Muscle layer of duodenum (tissue), 2 donors: ENCODE measurements at regions not wholly inside any gene's neighbourhood (a gene's known extent, or its start where the extent isn't known, plus 50 kb on each side); places are given as distances from the start of the nearest gene placed in this dataset.
"Not testable (repeated sequence)": the region's sequence is repeated elsewhere in the genome, so short reads cannot be mapped to it uniquely, and the experiment has no call there.

Experiments used
- H3K27ac ChIP-seq: one replicate; pipeline ENCODE4 v1.7.0; 2013; ENCODE audit warnings: mild to moderate bottlenecking, low read length
- H3K27me3 ChIP-seq: one replicate; pipeline ENCODE4 v1.7.0; 2013; ENCODE audit warnings: low read depth, mild to moderate bottlenecking, control low read depth, low read length
- H3K36me3 ChIP-seq, 2 donors: one replicate each; pipeline ENCODE4 v1.7.0; 2013; ENCODE audit warnings: low read length in 2 of 2, control low read depth in 1 of 2, mild to moderate bottlenecking in 1 of 2; ENCODE audit not compliant: insufficient read depth in 2 of 2, control insufficient read depth in 1 of 2
- H3K4me1 ChIP-seq, 2 donors: one replicate each; pipeline ENCODE4 v1.7.0; 2013; ENCODE audit warnings: low read length in 2 of 2, mild to moderate bottlenecking in 2 of 2, control low read depth in 1 of 2, moderate library complexity in 1 of 2; ENCODE audit not compliant: insufficient read depth in 2 of 2, control insufficient read depth in 1 of 2
- H3K4me3 ChIP-seq, 2 donors: one replicate each; pipeline ENCODE4 v1.7.0; 2013; ENCODE audit warnings: low read length in 2 of 2, low read depth in 1 of 2, mild to moderate bottlenecking in 1 of 2
- H3K9me3 ChIP-seq, 2 donors: one replicate each; pipeline ENCODE4 v1.7.0; 2013; ENCODE audit warnings: low read length in 2 of 2, control low read depth in 1 of 2, mild to moderate bottlenecking in 1 of 2; ENCODE audit not compliant: control insufficient read depth in 1 of 2
- donor health status: healthy.

DNA sequence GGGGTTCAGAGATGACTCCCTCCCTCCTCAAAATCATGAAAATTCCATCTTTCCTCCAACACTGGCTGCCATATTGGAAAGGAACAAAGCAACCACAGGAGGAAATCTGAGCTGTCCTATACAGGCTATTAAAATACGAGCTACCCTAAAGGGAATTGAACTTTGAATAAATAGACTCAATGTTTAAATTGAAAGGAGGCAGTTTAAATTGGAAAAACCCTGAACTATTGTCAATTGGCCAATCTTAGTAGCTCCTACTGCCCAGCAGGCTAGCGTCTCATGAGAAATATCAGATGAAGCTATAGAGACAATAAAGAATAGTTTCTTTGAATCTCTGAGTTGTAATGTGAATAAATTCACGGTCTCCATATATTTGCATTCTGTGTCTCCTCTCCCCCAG, 85.4 kb upstream of the KCNE2 start:
- H3K36me3 ChIP-seq = no peaks in the 10 kb centered on the region
- peaks cover 0 to 13% of the 10 kb centered on the region in 2 donors for H3K4me1 ChIP-seq
- H3K27ac ChIP-seq = no peak overlapping the region
- H3K27me3 ChIP-seq = no peaks in the 10 kb centered on the region
- H3K4me3 ChIP-seq = no peak overlapping the region
- H3K9me3 ChIP-seq = no peaks in the 10 kb centered on the region

DNA sequence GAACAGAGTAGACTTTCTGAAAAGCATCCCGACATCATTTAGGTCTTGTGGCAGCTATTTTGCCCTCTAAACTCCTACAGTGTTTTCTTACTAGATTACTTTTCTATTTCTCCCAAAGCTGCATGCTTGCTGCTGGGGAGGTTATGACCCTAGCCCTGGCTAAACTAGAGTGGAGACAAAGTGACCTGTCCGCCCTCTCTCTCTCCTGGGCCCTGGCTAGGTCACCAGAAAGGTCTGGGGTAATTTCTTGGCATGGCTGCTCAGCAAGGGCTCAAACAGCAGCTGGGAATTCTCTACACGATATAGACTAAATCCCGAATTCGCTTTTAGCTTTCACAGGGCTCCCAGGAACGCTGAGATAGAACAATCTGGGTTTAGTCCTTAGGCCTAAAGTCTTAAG, 84.5 kb upstream of the KCNE2 start:
- Histone ChIP-seq H3K27ac (no peak overlapping the region), H3K4me1 (peaks cover 0 to 13% of the 10 kb centered on the region in 2 donors), H3K27me3 (no peaks in the 10 kb centered on the region), H3K4me3 (no peak overlapping the region), H3K36me3 (no peaks in the 10 kb centered on the region), H3K9me3 (no peaks in the 10 kb centered on the region)

DNA sequence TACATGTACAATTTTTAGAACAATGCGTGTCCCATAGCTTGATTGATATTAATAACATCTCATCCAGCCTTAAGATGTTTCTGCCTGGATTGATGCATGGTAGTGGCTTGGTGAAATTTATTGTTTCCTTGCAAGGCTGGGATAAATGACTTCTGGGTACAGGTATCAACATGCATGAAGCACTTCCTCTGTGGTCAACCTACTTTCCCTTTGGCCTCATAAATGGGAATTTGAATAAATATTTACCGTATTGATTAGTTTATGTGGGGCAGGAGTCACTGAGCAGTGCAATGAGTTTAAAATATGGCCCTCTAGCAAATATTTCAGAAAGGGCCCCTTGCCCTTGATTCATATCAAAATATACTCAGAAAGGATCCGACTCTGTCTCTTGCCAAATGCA, 83.9 kb upstream of the KCNE2 start:
- Histone ChIP-seq H3K4me1 (peaks cover 0 to 13% of the 10 kb centered on the region in 2 donors), H3K9me3 (no peaks in the 10 kb centered on the region), H3K27me3 (no peaks in the 10 kb centered on the region), H3K27ac (no peak overlapping the region), H3K4me3 (no peak overlapping the region), H3K36me3 (no peaks in the 10 kb centered on the region)

DNA sequence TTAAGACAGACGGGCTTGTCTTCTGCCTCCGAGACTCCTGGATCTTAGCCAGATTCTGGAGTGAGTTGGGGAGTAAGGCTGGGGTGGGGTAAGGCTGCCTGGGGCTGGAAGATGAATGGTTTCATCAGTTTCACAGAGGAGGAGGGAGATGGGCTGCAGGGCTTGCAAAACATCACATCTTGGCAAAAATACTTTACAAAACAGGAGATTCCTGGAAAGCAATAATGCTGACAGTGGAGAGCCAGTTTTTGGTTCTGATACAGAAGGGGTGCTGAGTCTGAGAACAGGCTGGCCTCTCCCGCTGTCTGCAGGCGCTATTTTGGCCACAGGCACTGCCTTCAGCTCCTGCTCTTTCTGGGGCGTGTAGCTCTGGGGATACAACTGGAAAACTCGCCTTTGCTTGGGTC, 83.4 kb upstream of the KCNE2 start:
- no peaks in the 10 kb centered on the region for H3K36me3 ChIP-seq
- no peak overlapping the region for H3K4me3 ChIP-seq
- no peak overlapping the region for H3K27ac ChIP-seq
- H3K4me1 ChIP-seq = peaks cover 0 to 13% of the 10 kb centered on the region in 2 donors
- no peaks in the 10 kb centered on the region for H3K27me3 ChIP-seq
- H3K9me3 ChIP-seq = no peaks in the 10 kb centered on the region

DNA sequence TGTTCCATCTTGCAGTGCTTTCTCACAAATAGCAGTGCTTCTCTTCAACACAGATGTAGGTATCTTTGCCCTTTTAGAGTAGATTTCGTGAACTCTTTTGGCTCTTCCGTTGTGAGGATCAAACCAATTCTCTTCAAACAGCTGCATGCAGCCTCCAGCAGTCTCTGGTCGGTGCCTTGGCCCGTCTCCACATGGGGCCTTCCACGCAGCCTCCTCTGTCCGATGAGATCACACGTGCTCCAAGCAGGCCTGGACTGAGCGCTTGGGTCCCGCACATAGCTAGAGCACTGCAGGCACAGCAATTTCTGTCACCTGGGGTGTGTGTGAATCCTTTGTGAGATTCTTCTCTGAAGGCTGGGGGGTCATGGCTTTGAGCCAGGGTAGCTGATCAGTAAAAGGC, 82.8 kb upstream of the KCNE2 start:
- no peaks in the 10 kb centered on the region for H3K27me3 ChIP-seq
- H3K4me3 ChIP-seq = no peak overlapping the region
- H3K27ac ChIP-seq = no peak overlapping the region
- peaks cover 0 to 13% of the 10 kb centered on the region in 2 donors for H3K4me1 ChIP-seq
- H3K9me3 ChIP-seq = peaks cover 0 to 3% of the 10 kb centered on the region in 2 donors
- H3K36me3 ChIP-seq = no peaks in the 10 kb centered on the region

DNA sequence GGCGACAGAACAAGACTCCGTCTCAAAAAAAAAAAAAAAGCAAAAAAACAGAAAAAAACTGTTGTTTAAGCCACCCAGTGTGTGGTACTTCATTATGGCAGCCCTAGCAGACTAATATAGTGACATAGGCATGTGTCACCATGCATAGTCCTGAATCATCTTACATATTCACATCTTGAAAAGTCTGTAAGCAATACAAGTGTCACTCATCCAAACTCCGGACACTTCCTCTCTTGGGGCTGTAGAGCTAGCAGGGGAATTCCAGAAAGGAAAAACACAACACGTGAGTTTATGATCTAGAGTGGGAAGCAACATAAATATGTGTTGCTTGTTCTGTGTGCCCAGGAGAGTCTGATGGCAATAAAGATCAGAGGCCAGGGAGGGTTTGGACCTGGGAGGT, 81.6 kb upstream of the KCNE2 start:
- Histone ChIP-seq H3K36me3 (no peaks in the 10 kb centered on the region), H3K4me3 (no peak overlapping the region), H3K4me1 (peaks cover 0 to 13% of the 10 kb centered on the region in 2 donors), H3K9me3 (peaks cover 0 to 3% of the 10 kb centered on the region in 2 donors), H3K27me3 (no peaks in the 10 kb centered on the region), H3K27ac (no peak overlapping the region)

DNA sequence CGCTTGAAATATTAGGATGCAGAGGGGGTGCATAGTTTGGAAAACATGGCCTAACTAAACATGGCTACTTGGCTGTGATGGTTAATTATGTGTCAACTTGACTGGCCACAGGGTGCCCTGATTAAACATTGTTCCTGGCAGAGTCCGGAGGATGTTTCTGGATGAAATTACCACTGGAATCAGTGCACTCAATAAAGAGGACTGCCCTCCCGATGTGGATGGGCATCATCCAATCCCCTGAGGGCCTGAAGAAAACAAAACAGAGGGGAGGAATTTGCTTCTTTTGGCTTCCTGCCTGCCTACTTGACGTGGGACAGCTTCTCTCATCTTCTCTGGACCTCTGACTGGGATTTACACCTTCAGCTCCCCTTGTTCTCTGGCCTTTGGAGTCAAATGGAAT, 79.1 kb upstream of the KCNE2 start:
- H3K27me3 ChIP-seq = no peaks in the 10 kb centered on the region
- peaks cover 0 to 3% of the 10 kb centered on the region in 2 donors for H3K9me3 ChIP-seq
- H3K4me1 ChIP-seq = peaks cover 0 to 12% of the 10 kb centered on the region in 2 donors
- H3K36me3 ChIP-seq = no peaks in the 10 kb centered on the region
- H3K27ac ChIP-seq = no peak overlapping the region
- no peak overlapping the region for H3K4me3 ChIP-seq

DNA sequence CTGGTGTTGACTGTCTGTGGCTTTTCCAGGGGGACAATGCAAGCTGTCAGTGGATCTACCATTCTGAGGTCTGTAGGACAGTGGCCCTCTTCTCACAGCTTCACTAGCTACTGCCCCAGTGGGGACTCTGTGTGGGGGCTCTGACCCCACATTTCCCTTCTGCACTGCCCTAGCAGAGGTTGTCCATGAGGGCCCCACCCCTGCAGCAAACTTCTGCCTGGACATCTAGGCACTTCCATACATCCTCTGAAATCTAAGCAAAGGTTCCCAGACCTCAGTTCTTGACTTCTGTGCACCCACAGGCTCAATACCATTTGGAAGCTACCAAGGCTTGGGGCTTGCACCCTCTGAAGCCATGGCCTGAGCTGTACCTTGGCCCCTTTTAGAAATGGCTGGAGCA, 75.8 kb upstream of the KCNE2 start:
- H3K36me3 ChIP-seq, H3K27ac ChIP-seq, H3K9me3 ChIP-seq, H3K4me1 ChIP-seq, H3K27me3 ChIP-seq, H3K4me3 ChIP-seq: not testable (repeated sequence)

DNA sequence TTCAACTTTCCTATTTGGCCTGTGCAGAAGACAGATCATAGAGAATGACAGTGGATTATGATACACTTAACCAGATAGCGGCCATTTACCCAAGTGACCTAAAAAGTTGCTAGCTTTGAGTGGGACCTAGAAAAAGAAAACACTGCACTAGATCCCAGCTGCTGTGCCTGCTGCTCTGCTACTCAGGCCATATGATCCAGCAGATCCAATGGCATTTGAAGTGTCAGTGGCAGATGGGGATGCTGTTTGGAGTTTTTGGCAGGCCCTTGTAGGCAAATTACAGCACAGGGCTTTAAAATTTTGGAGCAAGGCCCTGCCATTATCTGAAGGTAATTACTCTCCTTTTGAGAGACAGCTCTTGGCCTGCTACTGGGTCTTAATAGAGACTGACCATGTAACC, 74.0 kb upstream of the KCNE2 start:
- Histone ChIP-seq H3K4me3 (no peak overlapping the region), H3K36me3 (no peaks in the 10 kb centered on the region), H3K27ac (no peak overlapping the region)

DNA sequence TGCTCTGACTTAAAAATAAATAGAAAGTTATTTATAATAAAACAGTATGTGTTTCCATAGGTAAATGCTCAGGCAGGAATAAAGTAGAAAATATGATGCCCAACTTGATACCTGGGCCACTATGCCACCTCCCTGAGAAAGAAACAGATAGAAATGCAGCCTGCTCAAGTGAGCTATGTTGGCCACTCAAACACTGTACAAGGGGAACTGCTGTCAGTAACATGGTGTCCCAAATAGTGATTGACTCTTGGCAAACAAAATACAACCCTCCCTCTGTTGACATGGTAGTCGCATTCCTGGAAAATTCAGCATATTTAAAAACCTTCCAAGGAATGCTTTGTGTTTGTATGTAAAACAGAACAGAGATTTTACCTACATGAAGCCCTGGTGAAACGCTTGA, 66.9 kb upstream of the KCNE2 start:
- no peak overlapping the region for H3K27ac ChIP-seq

More for the DNA sequence above, 74.0 kb upstream of the KCNE2 start:
- H3K9me3 ChIP-seq = peaks cover 0 to 3% of the 10 kb centered on the region in 2 donors
- no peaks in the 10 kb centered on the region for H3K27me3 ChIP-seq
- H3K4me1 ChIP-seq = no peaks in the 10 kb centered on the region

DNA sequence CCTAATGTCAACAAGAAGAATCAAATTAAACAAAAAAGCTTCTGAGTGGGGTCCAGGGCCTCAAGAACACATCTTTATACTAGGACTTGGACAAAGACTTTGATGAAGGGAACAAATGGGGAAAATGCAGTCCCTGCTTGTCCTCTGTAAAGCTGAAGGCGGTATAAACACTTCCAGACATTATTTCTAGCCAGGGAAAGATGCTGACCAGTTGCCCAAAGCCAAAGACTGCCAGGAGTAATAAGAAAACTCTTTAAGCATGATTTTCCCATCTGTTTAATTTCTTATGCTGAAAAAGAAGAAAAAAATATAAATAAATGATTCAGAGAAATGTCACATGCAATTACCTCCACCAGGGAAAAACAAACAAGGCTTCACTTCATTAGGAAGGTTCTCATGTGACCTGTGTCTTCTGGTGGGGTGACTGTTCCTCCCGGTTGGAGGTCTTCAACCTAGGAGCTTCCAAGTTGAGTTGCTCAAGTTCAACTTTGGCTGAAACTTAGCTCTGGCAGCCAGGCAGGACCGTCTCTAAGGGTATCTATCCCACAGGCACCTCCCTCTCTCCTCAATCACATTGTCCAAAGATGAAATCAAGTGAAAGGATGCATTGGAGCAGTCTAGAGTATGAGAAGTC, 65.2 kb upstream of the KCNE2 start:
- H3K9me3 ChIP-seq = no peaks in the 10 kb centered on the region
- H3K27me3 ChIP-seq = no peaks in the 10 kb centered on the region
- no peaks in the 10 kb centered on the region for H3K36me3 ChIP-seq

More for the DNA sequence above, 66.9 kb upstream of the KCNE2 start:
- no peaks in the 10 kb centered on the region for H3K27me3 ChIP-seq
- no peak overlapping the region for H3K4me3 ChIP-seq
- H3K9me3 ChIP-seq = no peaks in the 10 kb centered on the region
- peaks cover 0 to 6% of the 10 kb centered on the region in 2 donors for H3K4me1 ChIP-seq
- no peaks in the 10 kb centered on the region for H3K36me3 ChIP-seq

DNA sequence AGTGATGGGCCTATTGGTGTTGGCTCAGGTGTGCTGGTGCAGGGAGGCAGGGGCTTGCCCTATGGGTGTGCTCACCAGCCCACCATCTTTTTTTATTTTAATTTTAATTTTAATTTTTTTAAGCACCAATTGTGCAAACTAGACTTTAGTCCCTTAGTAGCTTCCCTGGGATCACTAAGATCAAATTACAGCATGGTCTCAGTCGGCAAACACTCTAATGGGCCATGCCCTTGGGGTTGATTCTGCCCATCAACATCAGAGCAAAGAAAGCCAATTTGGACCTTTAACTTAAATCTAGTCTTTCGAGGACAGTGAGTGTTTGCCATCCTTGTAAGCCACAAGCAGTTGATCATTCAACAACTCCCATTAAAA, 64.7 kb upstream of the KCNE2 start:
- Histone ChIP-seq H3K9me3 (no peaks in the 10 kb centered on the region), H3K4me1 (peaks cover 0 to 6% of the 10 kb centered on the region in 2 donors), H3K27ac (no peak overlapping the region), H3K4me3 (no peak overlapping the region), H3K27me3 (no peaks in the 10 kb centered on the region), H3K36me3 (no peaks in the 10 kb centered on the region)

More for the DNA sequence above, 65.2 kb upstream of the KCNE2 start:
- no peak overlapping the region for H3K27ac ChIP-seq
- H3K4me1 ChIP-seq = peaks cover 0 to 6% of the 10 kb centered on the region in 2 donors
- H3K4me3 ChIP-seq = no peak overlapping the region
